NCI-H526 treated with DMSO at 0.1 percent for 48 hours (cell line): ENCODE measurements at regions not wholly inside any gene's neighbourhood (a gene's known extent, or its start where the extent isn't known, plus 50 kb on each side); places are given as distances from the start of the nearest gene placed in this dataset.
A peak's percentile ranks its signal among the peaks of the same experiment; 100 is the strongest.
"Not testable (repeated sequence)": the region's sequence is repeated elsewhere in the genome, so short reads cannot be mapped to it uniquely, and the experiment has no call there.

Experiments used
- DNase-seq: peaks from one replicate; lab custom pipeline; 2025; lab: John Stamatoyannopoulos, UW

- no peak for DNase-seq
Observed at GRCh38 chr3:186454881-186455703, 89.1 kb downstream of the CRYGS start.

GRCh38 chr3:186453531-186453930 is 90.6 kb downstream of the CRYGS start:
- DNase-seq: no peak

- DNase-seq: no peak
Observed at GRCh38 chr3:186452517-186452916, 90.5 kb upstream of the DGKG start.

GRCh38 chr3:186451371-186451770 is 89.3 kb upstream of the DGKG start:
- DNase-seq: no peak

GRCh38 chr3:186444974-186445373 is 82.9 kb upstream of the DGKG start:
- no peak for DNase-seq

- DNase-seq: no peak
Observed at GRCh38 chr3:186444288-186444687, 82.3 kb upstream of the DGKG start.

GRCh38 chr3:186442979-186443378 is 80.9 kb upstream of the DGKG start:
- not testable (repeated sequence) for DNase-seq

- no peak for DNase-seq
Observed at GRCh38 chr3:186442162-186442561, 80.1 kb upstream of the DGKG start.

- DNase-seq: no peak
Observed at GRCh38 chr3:186440891-186441290, 78.9 kb upstream of the DGKG start.

- no peak for DNase-seq
Observed at GRCh38 chr3:186439725-186440124, 77.7 kb upstream of the DGKG start.

GRCh38 chr3:186435332-186435731 is 73.3 kb upstream of the DGKG start:
- DNase-seq: not testable (repeated sequence)

- no peak for DNase-seq
Observed at GRCh38 chr3:186432944-186433732, 71.1 kb upstream of the DGKG start.

GRCh38 chr3:186432189-186432588 is 70.2 kb upstream of the DGKG start:
- no peak for DNase-seq

GRCh38 chr3:186427627-186428281 is 65.7 kb upstream of the DGKG start:
- DNase-seq: no peak

- no peak for DNase-seq
Observed at GRCh38 chr3:186425788-186426730, 64.0 kb upstream of the DGKG start.

- no peak for DNase-seq
Observed at GRCh38 chr3:186421946-186422345, 59.9 kb upstream of the DGKG start.

GRCh38 chr3:186418671-186419145 is 56.7 kb upstream of the DGKG start:
- peak; percentile 6 for DNase-seq

- DNase-seq: no peak
Observed at GRCh38 chr3:186417791-186418190, 55.8 kb upstream of the DGKG start.

- no peak for DNase-seq
Observed at GRCh38 chr3:186414735-186415419, 52.8 kb upstream of the DGKG start.

- peak; percentile 55 for DNase-seq
Observed at GRCh38 chr3:186413615-186414415, 51.8 kb upstream of the DGKG start.
